ENCODE measurements at regions not wholly inside any gene's neighbourhood (a gene's known extent, or its start where the extent isn't known, plus 50 kb on each side); places are given as distances from the start of the nearest gene placed in this dataset.
A peak's percentile ranks its signal among the peaks of the same experiment; 100 is the strongest.

GRCh38 chr6:1054653-1055014 lies 257.3 kb upstream of the FOXQ1 start:
- DNase-seq, result no peak

GRCh38 chr6:1053586-1053985 lies 258.3 kb upstream of the FOXQ1 start:
- no peak for DNase-seq

GRCh38 chr6:1052262-1052661 lies 259.6 kb upstream of the FOXQ1 start:
- DNase-seq, result no peak

GRCh38 chr6:1049900-1050299 lies 262.0 kb upstream of the FOXQ1 start:
- DNase-seq, result no peak

GRCh38 chr6:1049170-1049569 lies 262.7 kb upstream of the FOXQ1 start:
- DNase-seq, result no peak

GRCh38 chr6:1047981-1048541 lies 263.8 kb upstream of the FOXQ1 start:
- DNase-seq, result no peak

- DNase-seq, result no peak
Measured at GRCh38 chr6:1045239-1045638, 266.7 kb upstream of the FOXQ1 start.

- no peak for DNase-seq
Measured at GRCh38 chr6:1044040-1044836, 267.7 kb upstream of the FOXQ1 start.

- DNase-seq, result no peak
Measured at GRCh38 chr6:1043458-1043836, 268.5 kb upstream of the FOXQ1 start.

GRCh38 chr6:1042583-1043457 lies 269.1 kb upstream of the FOXQ1 start:
- no peak for DNase-seq

GRCh38 chr6:1040393-1040792 lies 271.5 kb upstream of the FOXQ1 start:
- no peak for DNase-seq

- no peak for DNase-seq
Measured at GRCh38 chr6:1039746-1040145, 272.2 kb upstream of the FOXQ1 start.

GRCh38 chr6:1039191-1039590 lies 272.7 kb upstream of the FOXQ1 start:
- DNase-seq, result no peak

- no peak for DNase-seq
Measured at GRCh38 chr6:1037430-1038202, 274.3 kb upstream of the FOXQ1 start.

GRCh38 chr6:1035401-1035800 lies 276.5 kb upstream of the FOXQ1 start:
- DNase-seq, result no peak

- no peak for DNase-seq
Measured at GRCh38 chr6:1031720-1032119, 280.2 kb upstream of the FOXQ1 start.

- peak; percentile 90 to 93 for DNase-seq
Measured at GRCh38 chr6:1029141-1029540, 282.8 kb upstream of the FOXQ1 start.

- no peak for DNase-seq
Measured at GRCh38 chr6:1028723-1029122, 283.2 kb upstream of the FOXQ1 start.

GRCh38 chr6:1027795-1028569 lies 283.9 kb upstream of the FOXQ1 start:
- no peak for DNase-seq

- DNase-seq, result no peak
Measured at GRCh38 chr6:1027109-1027794, 284.6 kb upstream of the FOXQ1 start.

GRCh38 chr6:1025821-1026220 lies 286.1 kb upstream of the FOXQ1 start:
- no peak for DNase-seq

GRCh38 chr6:1024587-1024986 lies 287.3 kb upstream of the FOXQ1 start:
- DNase-seq, result no peak
